ENCODE measurements at regions not wholly inside any gene's neighbourhood (a gene's known extent, or its start where the extent isn't known, plus 50 kb on each side); places are given as distances from the start of the nearest gene placed in this dataset.

GRCh38 chr7:136665878-136666509 lies 202.5 kb upstream of the CHRM2 start:
- TF ChIP-seq CTCF (IDR thresholded peaks at IDR 0.05 in 4 of 5, conservative IDR thresholded peaks at IDR 0.05 in 1 of 5) (no peak), POLR2A (IDR thresholded peaks at IDR 0.05) (no peak)

Data from gastrocnemius medialis (tissue), 4 donors.